ENCODE measurements at regions not wholly inside any gene's neighbourhood (a gene's known extent, or its start where the extent isn't known, plus 50 kb on each side); places are given as distances from the start of the nearest gene placed in this dataset.

DNA sequence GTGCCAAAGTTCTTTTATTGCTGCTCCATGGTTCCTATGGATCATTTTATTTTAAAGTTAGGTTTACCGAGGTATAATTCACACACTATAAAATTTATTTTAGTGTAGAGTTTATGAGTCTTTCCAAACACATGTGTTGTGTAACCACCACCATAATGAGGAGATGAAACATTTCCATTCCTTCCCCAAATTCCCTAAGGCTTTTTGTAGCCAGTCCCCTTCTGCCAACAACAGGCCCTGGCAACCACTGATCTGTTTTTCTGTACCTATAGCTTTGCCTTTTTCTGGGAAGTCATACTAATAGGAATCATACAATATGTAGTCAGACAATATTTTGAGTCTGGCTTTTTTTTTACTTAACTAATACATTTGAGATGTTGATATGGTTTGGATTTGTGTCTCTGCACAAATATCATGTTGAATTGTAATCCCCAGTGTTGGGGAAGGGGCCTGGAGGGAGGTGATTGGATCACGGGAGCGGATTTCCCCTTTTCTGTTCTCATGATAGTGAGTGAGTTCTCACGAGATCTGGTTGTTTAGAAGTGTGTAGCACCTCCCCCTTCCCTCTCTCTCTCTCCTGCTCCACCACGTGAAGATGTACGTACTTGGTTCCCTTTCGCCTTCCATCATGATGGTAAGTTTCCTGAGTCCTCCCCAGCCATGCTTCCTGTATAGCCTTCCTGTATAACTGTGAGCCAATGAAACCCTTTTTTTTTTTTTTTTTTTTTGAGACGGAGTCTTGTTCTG lies 59.6 kb upstream of the DHX15 start:
- H3K27ac Mint-ChIP-seq = peak overlapping the region; percentile 51
- no peaks in the 10 kb centered on the region for H3K36me3 Mint-ChIP-seq (ENCODE audit: insufficient read depth)
- H3K9me3 Mint-ChIP-seq (ENCODE audit: low read depth) = no peaks in the 10 kb centered on the region
- TF ChIP-seq, protein P1, sequence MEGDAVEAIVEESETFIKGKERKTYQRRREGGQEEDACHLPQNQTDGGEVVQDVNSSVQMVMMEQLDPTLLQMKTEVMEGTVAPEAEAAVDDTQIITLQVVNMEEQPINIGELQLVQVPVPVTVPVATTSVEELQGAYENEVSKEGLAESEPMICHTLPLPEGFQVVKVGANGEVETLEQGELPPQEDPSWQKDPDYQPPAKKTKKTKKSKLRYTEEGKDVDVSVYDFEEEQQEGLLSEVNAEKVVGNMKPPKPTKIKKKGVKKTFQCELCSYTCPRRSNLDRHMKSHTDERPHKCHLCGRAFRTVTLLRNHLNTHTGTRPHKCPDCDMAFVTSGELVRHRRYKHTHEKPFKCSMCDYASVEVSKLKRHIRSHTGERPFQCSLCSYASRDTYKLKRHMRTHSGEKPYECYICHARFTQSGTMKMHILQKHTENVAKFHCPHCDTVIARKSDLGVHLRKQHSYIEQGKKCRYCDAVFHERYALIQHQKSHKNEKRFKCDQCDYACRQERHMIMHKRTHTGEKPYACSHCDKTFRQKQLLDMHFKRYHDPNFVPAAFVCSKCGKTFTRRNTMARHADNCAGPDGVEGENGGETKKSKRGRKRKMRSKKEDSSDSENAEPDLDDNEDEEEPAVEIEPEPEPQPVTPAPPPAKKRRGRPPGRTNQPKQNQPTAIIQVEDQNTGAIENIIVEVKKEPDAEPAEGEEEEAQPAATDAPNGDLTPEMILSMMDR (IDR thresholded peaks at IDR 0.05; ENCODE audit: unreplicated experiment) = no peak
- no peak for DNase-seq (ENCODE audit: low spot score, unreplicated experiment)
- peaks cover 13% of the 10 kb centered on the region for H3K4me1 Mint-ChIP-seq (ENCODE audit: low read depth)
- H3K27me3 Mint-ChIP-seq = no peaks in the 10 kb centered on the region
- no peak overlapping the region for H3K4me3 Mint-ChIP-seq (ENCODE audit: low read depth)

DNA sequence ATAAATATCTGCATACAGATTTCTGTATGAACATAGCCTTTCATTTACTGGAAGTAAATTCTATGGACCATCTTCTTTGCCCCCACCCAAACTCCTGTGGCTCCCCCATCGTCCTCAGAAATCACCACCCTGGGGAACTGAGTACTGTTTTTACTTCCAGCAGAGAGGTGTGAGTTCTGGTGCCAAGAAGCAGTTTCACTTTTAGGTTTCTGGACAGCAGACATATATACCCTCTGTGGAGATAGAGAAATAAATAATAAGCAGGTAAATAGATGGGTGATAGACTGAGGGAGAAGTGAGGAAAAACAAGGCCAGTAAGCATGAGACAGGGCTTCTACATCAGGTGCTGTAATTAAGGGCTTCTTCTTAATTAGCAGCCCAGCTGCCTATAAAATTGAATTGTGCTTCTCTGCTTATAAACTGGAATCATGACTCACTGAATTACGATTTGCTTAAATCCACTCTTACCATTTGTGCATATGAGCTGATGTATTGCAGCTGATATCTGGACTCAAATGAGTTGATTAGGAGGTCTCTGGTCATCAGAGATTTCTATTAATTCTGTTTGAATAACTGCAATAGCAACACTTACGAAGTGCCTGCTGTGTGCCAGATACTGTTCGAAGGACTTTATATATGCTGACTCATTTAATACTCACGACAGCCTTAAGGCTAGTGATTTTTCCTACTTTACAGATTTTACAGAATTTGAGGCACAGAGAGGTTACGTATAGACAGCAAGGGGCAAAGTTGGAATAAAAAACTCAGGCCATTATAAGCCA lies 60.8 kb upstream of the DHX15 start:
- H3K36me3 Mint-ChIP-seq (ENCODE audit: insufficient read depth) = no peaks in the 10 kb centered on the region
- no peaks in the 10 kb centered on the region for H3K9me3 Mint-ChIP-seq (ENCODE audit: low read depth)
- DNase-seq (ENCODE audit: low spot score, unreplicated experiment) = no peak
- H3K27ac Mint-ChIP-seq = no peak overlapping the region
- no peak overlapping the region for H3K4me3 Mint-ChIP-seq (ENCODE audit: low read depth)
- H3K4me1 Mint-ChIP-seq (ENCODE audit: low read depth) = peaks cover 13% of the 10 kb centered on the region
- no peaks in the 10 kb centered on the region for H3K27me3 Mint-ChIP-seq
- TF ChIP-seq, protein P1 (IDR thresholded peaks at IDR 0.05; ENCODE audit: unreplicated experiment) = no peak

DNA sequence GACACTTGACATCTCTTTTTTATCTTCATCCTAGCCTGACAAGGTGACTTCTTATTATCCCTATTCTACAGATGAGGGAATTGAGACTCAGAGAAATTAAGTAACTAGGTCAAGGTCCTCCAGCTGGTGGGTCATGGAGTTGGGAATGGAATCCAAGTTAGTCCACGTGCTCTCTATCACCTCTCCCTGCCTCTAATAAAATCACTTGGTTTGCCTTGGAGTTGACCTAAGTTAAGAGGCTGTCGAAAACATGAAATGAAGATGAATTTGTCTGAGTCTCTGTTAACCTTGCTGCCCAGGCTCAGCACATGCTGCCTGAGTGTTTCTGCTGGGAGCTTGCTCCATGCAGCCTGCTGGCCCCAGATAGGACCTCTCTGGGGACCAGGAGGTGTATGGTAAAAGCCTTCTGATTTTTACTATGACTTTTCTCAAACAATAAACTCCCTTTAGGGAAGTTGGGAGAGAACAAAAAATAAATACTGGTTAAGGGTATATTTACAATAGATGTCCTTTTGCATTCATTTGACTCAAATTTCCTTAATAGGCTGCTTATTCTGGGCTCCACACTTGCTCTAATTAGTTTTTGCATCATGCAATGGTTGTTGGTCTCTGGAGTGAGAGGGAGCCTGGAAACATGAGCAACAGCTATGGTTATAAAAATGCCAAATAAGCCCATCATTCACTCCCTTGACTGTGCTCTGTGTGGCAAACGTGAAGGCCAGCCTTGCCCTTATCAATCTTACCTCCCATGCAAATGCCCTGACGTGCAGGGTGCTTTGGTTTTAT lies 61.6 kb upstream of the DHX15 start:
- TF ChIP-seq, protein P1 (IDR thresholded peaks at IDR 0.05; ENCODE audit: unreplicated experiment) = no peak

DNA sequence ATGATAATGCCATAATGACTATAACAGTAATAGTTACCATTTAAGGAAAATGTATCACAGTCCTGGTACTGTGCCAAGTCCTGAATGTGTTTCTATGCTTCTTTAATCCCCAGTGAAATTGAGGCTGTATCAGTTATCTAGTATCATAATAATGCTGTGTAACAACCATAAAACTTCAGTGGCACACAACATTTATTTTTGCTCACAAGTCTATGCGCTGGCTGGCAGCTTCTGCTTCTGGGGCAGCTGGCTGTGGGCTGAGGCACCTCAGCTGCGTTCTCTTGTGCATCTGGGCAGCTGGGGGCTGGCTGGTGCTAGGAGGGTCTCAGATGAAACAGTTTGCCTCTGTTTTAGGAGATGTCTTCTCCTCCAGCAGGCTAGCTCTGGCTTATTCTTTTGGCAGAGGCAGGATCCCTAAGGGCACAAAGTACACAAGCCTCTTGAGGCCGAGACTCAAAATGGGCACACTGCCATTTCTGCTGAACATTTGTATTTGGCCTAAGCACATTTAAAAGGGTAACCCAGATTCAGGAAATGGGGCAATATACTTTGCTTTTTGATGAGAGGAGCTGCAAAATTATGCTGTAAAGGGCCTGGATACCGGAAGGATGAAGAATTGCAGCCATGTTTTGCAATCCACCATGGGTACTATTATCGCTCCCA lies 62.6 kb upstream of the DHX15 start:
- Mint-ChIP-seq H3K4me1 (ENCODE audit: low read depth) (peaks cover 19% of the 10 kb centered on the region), H3K9me3 (ENCODE audit: low read depth) (no peaks in the 10 kb centered on the region), H3K4me3 (ENCODE audit: low read depth) (no peak overlapping the region), H3K27ac (no peak overlapping the region), H3K36me3 (ENCODE audit: insufficient read depth) (no peaks in the 10 kb centered on the region), H3K27me3 (no peaks in the 10 kb centered on the region)
- TF ChIP-seq, protein P1 (IDR thresholded peaks at IDR 0.05; ENCODE audit: unreplicated experiment) = no peak
- DNase-seq (ENCODE audit: low spot score, unreplicated experiment) = no peak

More for the DNA sequence above, 61.6 kb upstream of the DHX15 start:
- no peak for DNase-seq (ENCODE audit: low spot score, unreplicated experiment)
- no peak overlapping the region for H3K4me3 Mint-ChIP-seq (ENCODE audit: low read depth)
- no peak overlapping the region for H3K27ac Mint-ChIP-seq
- H3K36me3 Mint-ChIP-seq (ENCODE audit: insufficient read depth) = no peaks in the 10 kb centered on the region
- no peaks in the 10 kb centered on the region for H3K9me3 Mint-ChIP-seq (ENCODE audit: low read depth)
- peaks cover 17% of the 10 kb centered on the region for H3K4me1 Mint-ChIP-seq (ENCODE audit: low read depth)
- H3K27me3 Mint-ChIP-seq = no peaks in the 10 kb centered on the region

Data from progenitor cell of endocrine pancreas (in vitro differentiated cells).